T-cell (primary cell): ENCODE measurements at regions not wholly inside any gene's neighbourhood (a gene's known extent, or its start where the extent isn't known, plus 50 kb on each side); places are given as distances from the start of the nearest gene placed in this dataset.
"Not testable (repeated sequence)": the region's sequence is repeated elsewhere in the genome, so short reads cannot be mapped to it uniquely, and the experiment has no call there.

Experiments used
- ATAC-seq, 4 experiments: fragments of 200-7000 bp in 3 of 4; fragments of 150-1000 bp in 1 of 4; cut with Tn5 transposase; replicated peaks in 1 of 4; 1 replicate in 3 of 4; 2 replicates in 1 of 4; pipeline ENCODE4 v1.10.0; 2021; ENCODE audit warnings: moderate library complexity in 3 of 4, mild to moderate bottlenecking in 2 of 4, moderate number of reproducible peaks in 1 of 4
- CTCF ChIA-PET, 2 donors: fragments of 300-600 bp; sonication (Branson Sonifier 250); formaldehyde crosslinking; loops; one replicate each; lab custom pipeline; 2022; ENCODE audit warnings: antibody characterized with exemption in 2 of 2; lab: Charles Lee
- POLR2A ChIA-PET, 2 donors: fragments of 300-600 bp; sonication (Branson Sonifier 250); formaldehyde crosslinking; loops; one replicate each; lab custom pipeline; 2022; ENCODE audit warnings: antibody characterized with exemption in 2 of 2; lab: Charles Lee
- DNase-seq, 35 experiments: peaks; one replicate each; pipeline versions ENCODE4 v3.0.0 to v3.0.0-alpha.2; 2013 to 2023
- H3K27ac ChIP-seq: one replicate; pipeline ENCODE4 v1.5.1; 2013; ENCODE audit warnings: low read length
- H3K27me3 ChIP-seq, 2 experiments: replicated peaks in 1 of 2; 1 replicate in 1 of 2; 2 replicates in 1 of 2; pipeline versions ENCODE4 v1.6.1 to v1.7.0; 2013; ENCODE audit warnings: low read length in 1 of 2, mixed read lengths in 1 of 2; ENCODE audit not compliant: control insufficient read depth in 2 of 2, insufficient read depth in 2 of 2; ENCODE audit errors: extremely low read depth in 1 of 2
- H3K36me3 ChIP-seq, 2 donors: 1 replicate in 1 of 2; 2 replicates in 1 of 2; pipeline versions ENCODE4 v1.6.1 to v1.7.0; 2013; ENCODE audit warnings: low read length in 1 of 2; ENCODE audit not compliant: control insufficient read depth in 2 of 2, insufficient read depth in 1 of 2; ENCODE audit errors: extremely low read depth in 1 of 2
- H3K4me1 ChIP-seq, 2 experiments: 1 replicate in 1 of 2; 2 replicates in 1 of 2; pipeline versions ENCODE4 v1.6.1 to v1.7.0; 2013; ENCODE audit warnings: low read length in 2 of 2, mixed read lengths in 1 of 2; ENCODE audit not compliant: insufficient read depth in 2 of 2, control insufficient read depth in 1 of 2; ENCODE audit errors: extremely low read depth in 1 of 2
- H3K4me3 ChIP-seq, 2 donors: 1 replicate in 1 of 2; 2 replicates in 1 of 2; pipeline versions ENCODE4 v1.5.1 to v1.7.0; 2013; ENCODE audit warnings: mild to moderate bottlenecking in 2 of 2, low read length in 1 of 2, moderate library complexity in 1 of 2; ENCODE audit not compliant: control insufficient read depth in 1 of 2; ENCODE audit errors: extremely low read depth in 1 of 2
- H3K9me3 ChIP-seq: 2 replicates; pipeline ENCODE4 v1.7.0; 2013
- H3K27ac Mint-ChIP-seq, 2 donors: one replicate each; pipeline ENCODE4 v1.8.0; 2020 to 2021; ENCODE audit warnings: mild to moderate bottlenecking in 2 of 2, mixed read lengths in 2 of 2
- H3K27me3 Mint-ChIP-seq, 2 donors: one replicate each; pipeline ENCODE4 v1.8.0; 2021 to 2022; ENCODE audit warnings: mixed read lengths in 2 of 2
- H3K36me3 Mint-ChIP-seq: one replicate; pipeline ENCODE4 v1.8.0; 2021; ENCODE audit warnings: mixed read lengths
- H3K4me1 Mint-ChIP-seq, 3 donors: one replicate each; pipeline ENCODE4 v1.8.0; 2020 to 2022; ENCODE audit warnings: mixed read lengths in 3 of 3, mild to moderate bottlenecking in 1 of 3
- H3K4me3 Mint-ChIP-seq, 3 donors: one replicate each; pipeline ENCODE4 v1.8.0; 2020 to 2022; ENCODE audit warnings: mild to moderate bottlenecking in 3 of 3, mixed read lengths in 3 of 3, moderate library complexity in 3 of 3
- H3K9me3 Mint-ChIP-seq, 3 donors: one replicate each; pipeline ENCODE4 v1.8.0; 2020 to 2022; ENCODE audit warnings: mixed read lengths in 3 of 3
- WGBS: methylation state at CpG from one replicate; pipeline ENCODE4 v1.1.5; 2013; ENCODE audit warnings: missing lambda C conversion rate; ENCODE audit not compliant: insufficient coverage; 5-methylcytosine and 5-hydroxymethylcytosine counted together

DNA sequence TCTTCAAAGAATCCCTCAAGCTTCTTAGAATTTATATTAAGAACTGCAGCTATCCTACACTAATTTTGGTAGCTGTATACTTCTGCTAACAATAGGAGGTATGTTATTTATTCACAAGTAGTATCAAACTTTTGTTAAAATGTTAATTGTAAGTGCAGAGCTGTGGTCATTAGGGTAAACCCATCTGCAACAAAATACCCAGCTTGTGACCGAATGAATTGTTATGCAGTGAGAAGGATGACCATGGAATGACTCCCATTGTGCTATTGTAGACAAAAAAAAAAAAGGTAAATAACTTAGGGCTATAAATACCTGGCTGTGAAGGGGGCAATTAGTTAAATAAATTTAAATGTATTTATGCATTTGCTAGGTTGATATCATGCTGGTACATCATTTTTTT lies 186.1 kb downstream of the ADCYAP1 start:
- no peak overlapping the region for H3K4me3 Mint-ChIP-seq

DNA sequence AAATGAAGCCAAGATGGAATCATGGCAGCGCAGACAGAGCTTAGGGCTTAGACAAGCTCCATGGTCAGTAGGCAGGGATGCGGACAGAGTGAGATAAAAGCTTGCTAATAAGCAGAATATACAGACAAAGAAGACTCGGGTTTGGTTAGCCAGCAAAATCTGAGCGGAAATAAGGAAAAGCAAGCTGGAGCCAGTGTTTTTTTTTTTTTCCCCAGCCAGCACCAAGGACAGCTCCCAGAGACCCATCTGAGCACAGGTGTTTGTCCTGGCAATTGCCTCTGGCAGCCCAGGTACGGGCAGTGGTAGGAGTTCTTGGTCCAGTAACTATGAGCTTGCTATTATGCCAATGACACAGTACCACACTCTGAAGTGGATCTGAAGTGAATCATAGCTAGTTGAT lies 187.6 kb downstream of the ADCYAP1 start:
- no peak for DNase-seq
- H3K36me3 Mint-ChIP-seq = no peaks in the 10 kb centered on the region
- H3K27me3 Mint-ChIP-seq = peaks cover 0 to 3% of the 10 kb centered on the region in 2 donors
- Histone ChIP-seq H3K27me3 (no peaks in the 10 kb centered on the region), H3K4me1 (no peaks in the 10 kb centered on the region), H3K36me3 (no peaks in the 10 kb centered on the region), H3K27ac (no peak overlapping the region), H3K9me3 (no peaks in the 10 kb centered on the region), H3K4me3 (no peak overlapping the region)
- H3K4me3 Mint-ChIP-seq = no peak overlapping the region
- H3K9me3 Mint-ChIP-seq = peaks cover 4 to 21% (median 8%) of the 10 kb centered on the region in 3 donors
- ATAC-seq = no peak
- no peaks in the 10 kb centered on the region for H3K4me1 Mint-ChIP-seq
- no peak overlapping the region for H3K27ac Mint-ChIP-seq
- POLR2A ChIA-PET = no interaction called here
- CTCF ChIA-PET = no interaction called here
- WGBS = 78% methylated on average over 5 of the region's 5 CpGs

More for the DNA sequence above, 186.1 kb downstream of the ADCYAP1 start:
- Histone ChIP-seq H3K4me3 (no peak overlapping the region), H3K4me1 (no peaks in the 10 kb centered on the region), H3K9me3 (no peaks in the 10 kb centered on the region), H3K36me3 (no peaks in the 10 kb centered on the region), H3K27me3 (no peaks in the 10 kb centered on the region), H3K27ac (no peak overlapping the region)
- POLR2A ChIA-PET = interaction anchor here in 1 of 2 donors (0.6 kb wide), 1 partner anchor 13 kb away, joined by 3 read pairs; no protein-coding TSS in a partner anchor
- WGBS = no CpG with 5 or more reads among the region's 1 CpG
- DNase-seq = no peak
- peaks cover 4 to 28% (median 11%) of the 10 kb centered on the region in 3 donors for H3K9me3 Mint-ChIP-seq
- peaks cover 0 to 3% of the 10 kb centered on the region in 2 donors for H3K27me3 Mint-ChIP-seq
- CTCF ChIA-PET = no interaction called here
- no peaks in the 10 kb centered on the region for H3K36me3 Mint-ChIP-seq
- no peak overlapping the region for H3K27ac Mint-ChIP-seq
- H3K4me1 Mint-ChIP-seq = no peaks in the 10 kb centered on the region
- ATAC-seq = no peak

DNA sequence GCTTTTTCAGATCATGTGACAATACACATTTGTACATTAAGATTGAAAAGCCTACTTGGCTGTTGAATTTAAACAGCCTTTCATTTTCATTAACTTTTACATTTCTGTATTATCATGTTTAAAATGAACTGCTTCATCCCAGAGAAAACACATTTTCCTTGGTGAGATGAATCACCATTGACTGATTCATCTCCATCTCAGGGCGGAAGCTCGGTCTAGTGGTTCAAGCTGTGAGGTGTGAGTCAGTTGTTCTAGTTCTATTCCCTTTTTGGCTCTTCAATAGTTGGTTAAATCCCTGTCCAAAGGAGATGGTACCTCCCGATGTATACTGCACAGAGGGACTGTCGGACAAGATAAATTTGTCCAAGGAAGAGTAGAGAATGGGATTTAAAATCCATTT lies 189.7 kb downstream of the ADCYAP1 start:
- H3K27me3 ChIP-seq = no peaks in the 10 kb centered on the region
- POLR2A ChIA-PET = no interaction called here
- WGBS = no CpG with 5 or more reads among the region's 4 CpGs

DNA sequence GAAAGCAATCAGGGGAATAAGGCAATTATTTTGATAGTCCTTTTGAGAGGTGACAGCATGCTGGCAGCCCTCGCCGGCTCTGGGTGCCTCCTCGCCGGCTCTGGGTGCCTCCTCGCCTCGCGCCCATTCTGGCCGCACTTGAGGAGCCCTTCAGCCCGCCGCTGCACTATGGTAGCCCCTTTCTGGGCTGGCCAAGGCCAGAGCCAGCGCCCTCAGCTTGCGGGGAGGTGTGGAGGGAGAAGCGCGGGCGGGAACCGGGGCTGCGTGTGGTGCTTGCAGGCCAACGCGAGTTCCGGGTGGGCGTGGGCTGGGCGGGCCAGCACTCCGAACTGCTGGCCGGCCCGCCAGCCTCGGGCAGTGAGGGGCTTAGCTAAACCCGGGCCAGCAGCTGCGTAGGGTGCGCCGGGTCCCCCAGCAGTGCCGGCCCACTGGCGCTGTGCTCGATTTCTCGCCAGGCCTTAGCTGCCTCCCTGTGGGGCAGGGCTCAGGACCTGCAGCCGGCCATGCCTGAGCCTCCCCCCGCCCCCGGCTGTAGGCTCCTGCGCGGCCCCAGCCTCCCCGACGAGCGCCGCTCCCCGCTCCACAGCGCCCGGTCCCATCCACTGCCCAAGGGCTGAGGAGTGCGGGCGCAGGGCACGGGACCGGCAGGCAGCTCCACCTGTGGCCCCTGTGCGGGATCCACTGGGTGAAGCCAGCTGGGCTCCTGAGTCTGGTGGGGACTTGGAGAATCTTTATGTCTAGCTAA lies 193.5 kb downstream of the ADCYAP1 start:
- CTCF ChIA-PET, DNase-seq, POLR2A ChIA-PET, H3K9me3 ChIP-seq, ATAC-seq, H3K27me3 Mint-ChIP-seq, H3K27ac Mint-ChIP-seq, H3K4me1 Mint-ChIP-seq, H3K36me3 Mint-ChIP-seq, H3K27ac ChIP-seq, H3K36me3 ChIP-seq, H3K4me3 ChIP-seq, H3K27me3 ChIP-seq, H3K4me1 ChIP-seq, H3K4me3 Mint-ChIP-seq: not testable (repeated sequence)
- 93% methylated on average over 48 of the region's 51 CpGs for WGBS
- H3K9me3 Mint-ChIP-seq = peaks cover 3 to 30% (median 13%) of the 10 kb centered on the region in 3 donors

More for the DNA sequence above, 189.7 kb downstream of the ADCYAP1 start:
- H3K27ac ChIP-seq = no peak overlapping the region
- H3K4me3 ChIP-seq = no peak overlapping the region
- ATAC-seq (no peak), DNase-seq (no peak)
- no peaks in the 10 kb centered on the region for H3K4me1 Mint-ChIP-seq
- H3K27me3 Mint-ChIP-seq = peaks cover 0 to 3% of the 10 kb centered on the region in 2 donors
- H3K36me3 ChIP-seq = no peaks in the 10 kb centered on the region
- H3K4me1 ChIP-seq = no peaks in the 10 kb centered on the region
- no peak overlapping the region for H3K27ac Mint-ChIP-seq
- no peak overlapping the region for H3K4me3 Mint-ChIP-seq
- H3K9me3 ChIP-seq = no peaks in the 10 kb centered on the region
- peaks cover 3 to 17% (median 10%) of the 10 kb centered on the region in 3 donors for H3K9me3 Mint-ChIP-seq
- H3K36me3 Mint-ChIP-seq = no peaks in the 10 kb centered on the region
- CTCF ChIA-PET = no interaction called here

DNA sequence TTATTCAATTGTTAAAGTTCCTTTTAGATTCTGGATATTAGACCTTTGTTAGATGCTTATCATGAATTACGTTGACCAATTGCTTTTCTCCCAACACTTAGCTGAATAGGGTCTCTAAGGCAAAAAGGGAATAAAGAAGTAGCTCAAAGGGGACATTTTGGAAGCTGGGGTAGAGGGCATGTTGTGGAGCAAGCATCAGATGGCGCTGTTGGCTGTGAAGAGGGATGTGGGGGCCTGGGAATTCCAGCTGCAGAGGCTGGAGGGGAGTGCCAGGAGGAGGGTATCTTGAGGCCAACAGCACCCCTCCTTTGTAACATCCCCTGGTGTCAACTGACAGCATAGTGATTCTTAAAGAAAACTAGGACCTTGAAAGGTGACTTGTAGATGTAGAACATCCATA lies 198.2 kb downstream of the ADCYAP1 start:
- 40% methylated on average over 1 of the region's 2 CpGs for WGBS

DNA sequence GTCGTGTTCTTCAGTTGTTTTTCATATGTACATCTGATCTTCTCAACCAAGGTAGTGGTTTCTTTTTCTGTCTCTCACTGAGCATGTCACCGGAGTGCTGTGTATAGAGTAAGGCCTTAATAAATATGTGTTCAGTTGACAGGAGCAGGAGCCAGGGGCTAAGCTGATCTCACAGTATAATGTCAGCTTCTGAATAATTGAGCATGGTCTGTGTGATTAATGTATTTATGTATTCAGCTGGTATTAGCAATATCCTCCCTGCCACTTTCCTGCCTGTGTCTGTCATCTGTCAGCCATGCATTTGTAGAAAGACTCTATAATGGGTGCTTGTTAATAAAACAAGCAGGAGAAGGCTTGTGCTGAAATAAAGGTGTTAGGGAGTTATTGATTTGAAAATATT lies 198.9 kb downstream of the ADCYAP1 start:
- Mint-ChIP-seq H3K36me3 (no peaks in the 10 kb centered on the region), H3K27ac (no peak overlapping the region), H3K27me3 (no peaks in the 10 kb centered on the region), H3K9me3 (peaks cover 0 to 23% (median 11%) of the 10 kb centered on the region in 3 donors), H3K4me1 (no peaks in the 10 kb centered on the region), H3K4me3 (no peak overlapping the region)
- Histone ChIP-seq H3K4me3 (no peak overlapping the region), H3K27me3 (no peaks in the 10 kb centered on the region), H3K27ac (no peak overlapping the region), H3K36me3 (no peaks in the 10 kb centered on the region), H3K4me1 (no peaks in the 10 kb centered on the region), H3K9me3 (no peaks in the 10 kb centered on the region)
- ATAC-seq = no peak
- ChIA-PET POLR2A (interaction anchor here in 1 of 2 donors (0.6 kb wide), 1 partner anchor 13 kb away, joined by 3 read pairs; no protein-coding TSS in a partner anchor), CTCF (no interaction called here)
- WGBS = 0% methylated on average over 1 of the region's 2 CpGs
- DNase-seq = no peak

More for the DNA sequence above, 198.2 kb downstream of the ADCYAP1 start:
- Histone ChIP-seq H3K4me3 (no peak overlapping the region), H3K27ac (no peak overlapping the region), H3K36me3 (no peaks in the 10 kb centered on the region), H3K27me3 (no peaks in the 10 kb centered on the region), H3K4me1 (no peaks in the 10 kb centered on the region), H3K9me3 (no peaks in the 10 kb centered on the region)
- Mint-ChIP-seq H3K9me3 (peaks cover 0 to 23% (median 11%) of the 10 kb centered on the region in 3 donors), H3K36me3 (no peaks in the 10 kb centered on the region), H3K27ac (no peak overlapping the region), H3K4me3 (no peak overlapping the region), H3K27me3 (no peaks in the 10 kb centered on the region), H3K4me1 (no peaks in the 10 kb centered on the region)
- no peak for DNase-seq
- ChIA-PET POLR2A (no interaction called here), CTCF (no interaction called here)
- ATAC-seq = no peak
